GM21423 (cell line): ENCODE measurements at regions not wholly inside any gene's neighbourhood (a gene's known extent, or its start where the extent isn't known, plus 50 kb on each side); places are given as distances from the start of the nearest gene placed in this dataset.
"Not testable (repeated sequence)": the region's sequence is repeated elsewhere in the genome, so short reads cannot be mapped to it uniquely, and the experiment has no call there.

ENCODE experiments used
- ATAC-seq: cut with Tn5 transposase; IDR thresholded peaks from one replicate; pipeline ENCODE4 v1.9.1; 2021; ENCODE audit warnings: mild to moderate bottlenecking, moderate library complexity; ENCODE audit not compliant: unreplicated experiment

GRCh38 chr18:43793910-43794309 lies 516.6 kb upstream of the SYT4 start:
- no peak for ATAC-seq

GRCh38 chr18:43794363-43794762 lies 517.1 kb upstream of the SYT4 start:
- ATAC-seq: no peak

- ATAC-seq: no peak
These were observed 520.1 kb upstream of the SYT4 start for GRCh38 chr18:43797347-43797746.

DNA sequence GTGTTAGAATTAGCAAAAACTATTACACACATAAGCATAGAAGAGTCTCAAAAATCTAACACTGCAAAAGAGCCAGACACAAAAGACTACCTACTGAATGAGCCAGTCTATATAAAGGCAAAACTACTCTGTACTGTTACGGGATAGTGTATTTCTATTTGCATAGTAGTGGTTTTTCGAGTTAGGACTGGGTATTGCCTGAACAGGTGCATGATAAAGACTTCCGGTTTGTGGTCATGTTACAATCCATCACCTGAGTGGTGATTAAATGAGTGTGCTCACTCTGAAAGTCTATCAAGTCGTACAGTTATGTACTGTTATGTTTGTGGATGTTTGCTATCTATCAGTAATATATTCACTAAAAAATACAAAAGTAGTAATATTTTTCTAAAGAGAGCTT lies 523.3 kb upstream of the SYT4 start:
- ATAC-seq: no peak

DNA sequence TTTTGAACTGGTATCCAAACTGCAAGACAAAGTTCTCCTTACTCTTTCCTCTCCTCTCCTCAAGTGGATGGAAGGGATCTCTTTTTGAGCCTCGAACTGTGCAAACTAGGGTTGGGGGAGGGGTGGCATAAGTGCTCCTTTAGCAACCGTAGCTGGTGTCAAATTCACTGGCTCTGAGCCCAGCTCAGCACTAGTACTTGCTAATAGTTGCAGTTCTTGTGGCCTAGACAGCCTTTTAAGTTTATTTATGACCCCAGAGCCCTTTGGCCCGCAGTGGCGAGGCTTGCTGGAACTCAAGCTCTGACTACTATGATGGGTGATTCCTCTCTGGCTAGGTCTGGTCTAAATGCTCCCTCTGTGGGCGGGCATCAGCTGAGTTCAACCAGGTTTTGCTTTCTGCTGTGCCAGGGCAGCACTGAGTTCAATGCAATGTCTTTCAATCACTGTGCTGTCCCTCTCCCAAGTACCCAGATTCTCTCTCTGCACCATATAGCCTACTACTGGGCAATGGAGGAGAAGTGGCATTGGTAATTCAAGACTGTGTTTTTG lies 528.4 kb upstream of the SYT4 start:
- ATAC-seq: no peak

DNA sequence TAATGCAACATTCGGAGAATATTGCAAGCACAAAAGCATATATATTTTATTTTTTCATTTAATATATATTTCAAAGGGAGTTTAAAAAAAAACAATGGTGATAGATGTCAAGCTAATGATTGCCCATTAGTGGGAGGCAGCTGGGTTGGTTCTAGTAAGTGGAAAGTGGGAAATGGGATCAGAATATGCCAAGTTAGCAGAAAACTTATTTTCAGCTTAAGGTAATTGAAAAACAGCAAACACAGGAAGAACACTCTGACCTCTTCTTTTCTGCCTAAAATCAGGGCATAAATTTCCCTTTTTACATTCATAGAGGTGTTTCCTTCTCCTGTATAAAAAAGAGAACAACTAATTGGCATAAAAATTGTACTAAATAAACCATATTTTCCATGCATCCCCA lies 535.3 kb upstream of the SYT4 start:
- no peak for ATAC-seq

- ATAC-seq: no peak
These were observed 542.1 kb upstream of the SYT4 start for GRCh38 chr18:43819397-43819796.

DNA sequence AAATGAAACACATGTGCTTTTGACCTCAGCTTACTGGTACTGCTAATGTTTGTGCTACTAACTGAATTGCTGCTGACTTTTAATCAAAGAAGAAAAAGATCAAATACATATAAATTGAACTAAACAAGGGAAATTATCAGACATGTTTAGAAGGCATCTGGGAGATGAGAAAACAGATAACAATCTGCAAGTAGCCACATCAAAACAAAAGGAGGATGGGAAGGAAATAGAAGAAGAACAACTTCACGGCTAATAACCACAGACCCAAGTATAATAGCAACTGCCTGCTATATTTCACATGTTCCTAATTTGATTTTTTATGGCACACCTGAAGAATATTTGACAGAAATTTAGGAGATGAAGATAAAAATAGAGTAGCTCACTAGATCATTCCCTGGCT lies 542.6 kb upstream of the SYT4 start:
- no peak for ATAC-seq

DNA sequence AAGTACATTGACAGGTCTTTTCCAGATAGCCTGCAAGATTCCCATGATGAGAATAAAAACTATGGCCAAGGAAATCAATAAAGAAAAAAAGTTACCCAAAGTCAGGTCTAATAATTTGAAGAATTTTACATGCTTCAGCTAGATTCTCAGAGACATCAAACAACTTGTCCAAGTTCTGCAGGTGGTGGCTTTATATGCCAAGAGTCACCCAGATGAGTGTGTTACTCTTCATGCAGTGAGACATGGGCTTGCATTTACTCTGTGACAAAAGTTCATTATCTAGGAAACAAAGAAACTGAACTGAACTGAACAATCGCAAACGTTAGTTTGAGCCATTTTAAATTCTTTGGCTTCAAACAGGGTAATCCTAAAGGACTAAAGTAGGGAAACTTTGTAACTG lies 548.5 kb upstream of the SYT4 start:
- ATAC-seq: no peak

DNA sequence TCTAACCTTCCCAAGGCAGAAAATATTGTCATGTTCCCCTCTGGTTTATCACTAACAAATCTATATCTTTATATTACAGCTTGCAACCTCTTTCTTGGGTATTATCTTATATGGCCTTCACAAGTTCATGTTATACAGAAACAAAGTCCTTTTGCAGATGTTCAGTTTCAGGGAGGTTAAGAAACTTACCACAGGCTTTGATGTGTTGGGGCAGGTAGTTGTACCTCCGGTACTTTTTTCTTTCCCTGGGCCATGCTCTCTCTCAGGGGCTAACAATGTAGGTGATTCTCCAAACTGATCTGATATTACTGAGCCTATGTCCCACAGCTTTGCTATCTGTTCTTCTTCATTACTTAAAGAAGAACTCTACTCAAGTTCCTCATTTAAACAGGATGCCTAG lies 548.9 kb upstream of the SYT4 start:
- no peak for ATAC-seq

DNA sequence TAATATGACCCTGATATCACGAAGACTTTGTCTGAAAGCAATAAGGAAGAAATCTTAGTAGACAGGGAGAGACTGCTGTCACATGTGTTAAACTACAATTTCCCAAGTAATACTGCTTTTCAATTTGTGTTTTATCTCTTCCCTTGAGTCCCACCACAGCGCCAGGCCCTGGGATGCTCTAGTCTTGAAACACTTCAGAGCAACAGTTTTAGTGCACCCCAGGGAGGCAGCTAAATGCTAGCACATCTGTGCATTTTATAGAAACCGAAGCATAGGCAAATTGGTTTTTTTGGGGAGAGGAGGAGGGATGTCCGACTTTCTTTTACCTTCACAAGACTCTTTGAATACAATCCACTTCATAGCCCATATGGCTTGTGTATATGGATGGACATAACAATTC lies 550.0 kb upstream of the SYT4 start:
- no peak for ATAC-seq

GRCh38 chr18:43830303-43830702 lies 553.0 kb upstream of the SYT4 start:
- ATAC-seq: no peak

DNA sequence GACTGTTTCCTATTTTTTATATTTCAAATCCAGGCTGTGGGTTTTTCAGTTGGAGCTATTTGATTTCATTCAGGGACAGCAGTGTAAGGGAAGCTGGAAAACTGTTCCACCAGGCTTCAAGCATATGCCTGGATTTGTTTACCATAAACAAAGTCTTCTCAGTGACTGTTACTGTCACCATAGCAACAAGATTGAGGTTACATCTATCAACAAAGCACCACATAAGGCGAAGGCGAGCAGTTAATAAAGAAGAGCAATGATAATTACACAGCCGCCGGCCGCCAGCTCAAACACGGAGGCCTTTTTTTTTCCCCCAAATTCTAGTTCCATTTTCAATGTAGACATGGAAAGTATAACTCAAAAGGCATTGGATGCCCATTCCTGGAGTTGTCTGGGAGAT lies 553.7 kb upstream of the SYT4 start:
- ATAC-seq: no peak

DNA sequence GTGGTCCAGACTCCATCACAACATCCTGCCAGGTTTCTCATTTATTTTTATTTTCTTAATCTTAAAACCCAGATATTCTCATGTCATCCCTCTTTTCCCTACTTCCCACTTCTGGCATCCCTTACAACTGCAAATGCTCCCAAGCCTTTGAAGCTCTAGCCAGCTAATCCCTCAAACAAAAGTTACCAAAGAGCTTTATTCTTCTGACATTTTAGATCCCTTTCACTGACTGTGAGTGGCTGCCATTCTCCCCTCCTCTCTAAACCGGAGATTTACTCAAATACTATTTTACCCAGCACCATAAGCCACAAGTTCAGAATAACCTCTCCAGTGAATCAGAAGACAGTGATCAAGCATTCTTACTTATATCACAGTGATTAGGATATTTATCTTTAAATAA lies 569.0 kb upstream of the SYT4 start:
- ATAC-seq: no peak

GRCh38 chr18:43847164-43848091 lies 570.1 kb upstream of the SYT4 start:
- no peak for ATAC-seq

DNA sequence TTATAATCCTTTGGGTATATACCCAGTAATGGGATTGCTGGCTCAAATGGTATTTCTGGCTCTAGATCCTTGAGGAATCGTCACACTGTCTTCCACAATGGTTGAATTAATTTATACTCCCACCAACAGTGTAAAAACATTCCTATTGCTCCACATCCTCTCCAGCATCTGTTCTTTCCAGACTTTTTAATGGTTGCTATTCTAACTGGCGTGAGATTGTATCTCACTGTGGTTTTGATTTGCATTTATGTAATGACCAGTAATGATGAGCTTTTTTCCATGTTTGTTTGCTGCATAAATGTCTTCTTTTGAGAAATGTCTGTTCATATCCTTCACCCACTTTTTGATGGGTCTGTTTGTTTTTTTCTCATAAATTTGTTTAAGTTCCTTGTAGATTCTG lies 572.5 kb upstream of the SYT4 start:
- ATAC-seq: not testable (repeated sequence)

DNA sequence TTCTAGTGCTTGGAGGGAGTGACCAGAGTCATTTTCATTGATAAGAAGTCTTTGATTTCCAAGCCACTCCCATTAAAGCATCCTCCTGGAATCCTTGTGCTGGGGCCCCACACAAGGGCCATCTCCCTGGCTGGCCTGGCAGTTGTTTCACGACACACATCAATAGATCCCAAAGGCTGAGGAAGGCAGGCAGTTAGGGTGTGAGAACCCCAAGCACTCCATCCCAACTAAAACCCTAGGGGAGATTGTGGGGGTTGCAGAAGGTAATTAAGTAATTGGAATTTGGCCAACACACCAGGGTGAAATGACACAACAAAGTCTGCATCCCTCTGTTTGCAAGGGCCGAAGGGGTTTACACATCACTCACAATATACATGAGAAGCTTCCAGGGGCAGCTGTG lies 578.1 kb upstream of the SYT4 start:
- no peak for ATAC-seq

GRCh38 chr18:43863180-43863579 lies 585.9 kb upstream of the SYT4 start:
- no peak for ATAC-seq

DNA sequence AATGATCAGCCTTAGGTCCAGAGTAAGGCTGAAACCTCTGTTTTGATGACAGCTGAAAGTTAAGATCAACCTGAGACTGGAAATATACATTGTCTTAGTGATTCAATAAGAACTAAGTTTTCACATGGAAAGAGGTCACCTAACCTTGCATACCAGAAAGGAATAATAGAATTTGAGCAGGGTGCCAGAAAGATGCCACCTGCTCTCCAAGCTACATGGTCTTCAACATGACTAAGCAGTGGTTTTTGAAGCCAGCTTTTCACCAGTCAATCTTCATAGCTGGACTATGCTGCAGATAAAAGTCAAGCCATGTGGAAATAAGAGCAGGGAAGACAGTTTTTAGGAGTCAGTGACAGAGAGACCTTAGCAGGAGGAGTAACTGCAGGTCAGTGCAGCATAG lies 589.4 kb upstream of the SYT4 start:
- no peak for ATAC-seq

DNA sequence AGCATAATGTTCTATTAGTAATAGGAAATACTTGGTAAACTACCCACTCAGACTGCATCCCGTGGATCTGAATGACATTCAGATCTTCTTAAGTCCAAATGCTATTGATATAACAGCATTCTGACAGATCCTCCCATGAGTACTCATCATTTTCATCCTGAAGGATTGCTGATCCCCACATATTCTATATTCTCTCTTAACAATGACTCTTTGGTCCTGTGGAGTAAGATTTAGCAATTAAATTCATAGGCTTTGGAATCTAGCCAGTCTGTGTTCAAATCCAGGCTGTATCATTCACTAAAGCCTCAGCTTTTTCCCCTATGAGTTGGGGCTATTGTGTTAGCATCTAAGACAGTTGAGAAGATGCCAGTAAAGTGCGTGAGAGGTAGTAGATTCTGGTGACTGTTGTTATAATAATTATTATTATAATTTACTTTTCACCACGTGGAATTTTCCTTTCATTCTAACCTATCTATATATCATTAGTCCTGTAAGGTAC lies 591.3 kb upstream of the SYT4 start:
- ATAC-seq: no peak

DNA sequence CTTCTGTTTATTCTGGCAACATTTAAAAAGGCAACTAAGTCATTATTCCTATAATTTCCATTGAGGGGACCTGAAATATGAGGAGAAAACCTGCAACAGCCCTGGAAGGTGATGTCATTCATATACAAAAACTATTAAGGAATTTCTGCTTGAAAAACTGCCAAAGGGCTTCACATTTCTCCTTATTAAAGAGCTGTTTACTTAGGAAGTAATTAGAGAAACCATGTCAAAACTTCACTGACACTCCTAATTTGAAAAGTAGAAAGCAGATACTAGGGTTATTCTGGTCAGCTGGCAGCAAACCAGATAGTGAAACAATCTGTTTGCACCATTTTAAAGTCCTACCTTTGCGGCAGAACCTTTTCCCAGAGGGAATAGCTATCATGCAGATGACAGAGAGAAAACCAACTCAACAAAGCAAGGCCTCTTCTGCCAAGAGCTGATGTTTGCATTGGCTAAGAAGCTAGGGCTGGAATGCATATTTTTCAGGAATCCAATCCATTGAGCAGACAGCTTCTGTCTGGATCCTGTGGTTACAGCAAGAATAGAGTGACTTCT lies 592.2 kb upstream of the SYT4 start:
- no peak for ATAC-seq

DNA sequence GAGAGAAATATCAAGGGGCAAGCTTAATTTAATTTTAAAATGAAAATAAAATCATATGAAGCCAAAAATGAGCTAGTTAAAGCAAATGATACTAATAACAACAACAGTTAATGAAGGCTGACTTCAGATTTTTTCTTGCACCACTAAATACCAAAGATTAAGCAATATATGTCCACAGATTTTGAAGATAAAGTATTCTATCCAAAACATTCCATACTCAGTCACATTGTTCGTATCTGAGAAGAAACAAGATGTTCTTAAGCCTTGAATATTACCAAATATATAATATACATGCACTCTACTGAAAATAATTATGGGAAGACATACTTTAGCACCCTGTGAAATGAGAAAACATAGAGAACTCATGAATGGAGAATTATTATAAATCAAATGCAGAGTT lies 593.3 kb upstream of the SYT4 start:
- ATAC-seq: no peak
